Panc1 (cell line): ENCODE measurements at regions not wholly inside any gene's neighbourhood (a gene's known extent, or its start where the extent isn't known, plus 50 kb on each side); places are given as distances from the start of the nearest gene placed in this dataset.

Source experiments
- ATAC-seq: fragments of 200-7000 bp; cut with Tn5 transposase; 2 replicates; pipeline ENCODE4 v1.9.1; 2020; ENCODE audit warnings: mild to moderate bottlenecking, moderate library complexity
- BruUV-seq: library from RNA; stranded (reverse); fragments of 400-500 nt; replicated peaks from 2 replicates; lab custom pipeline; 2021; lab: Mats Ljungman, UMichigan
- CTCF ChIA-PET: fragments of 300-600 bp; sonication (Branson Sonifier 250); formaldehyde crosslinking; loops from one replicate; lab custom pipeline; 2022; ENCODE audit warnings: antibody characterized with exemption; lab: Charles Lee
- POLR2A ChIA-PET: fragments of 300-600 bp; sonication (Branson Sonifier 250); formaldehyde crosslinking; loops from one replicate; lab custom pipeline; 2022; ENCODE audit warnings: antibody characterized with exemption; lab: Charles Lee
- DNase-seq: peaks from one replicate; pipeline ENCODE4 v3.0.0-alpha.2; 2010; ENCODE audit warnings: low read depth, low spot score
- H3K27ac ChIP-seq: 2 replicates; pipeline ENCODE4 v1.5.1; 2011; ENCODE audit warnings: mild to moderate bottlenecking, low read length, inconsistent platforms
- H3K27me3 ChIP-seq: fragments of 200-500 bp; sonication (Bioruptor generic); 2 replicates; pipeline ENCODE4 v1.6.0; 2014; ENCODE audit warnings: low read length, inconsistent platforms; ENCODE audit not compliant: control insufficient read depth, insufficient read depth
- H3K36me3 ChIP-seq: fragments of 200-500 bp; sonication (Bioruptor generic); 2 replicates; pipeline ENCODE4 v1.5.1; 2014; ENCODE audit warnings: inconsistent platforms, mild to moderate bottlenecking, low read length, moderate library complexity; ENCODE audit not compliant: control insufficient read depth, insufficient read depth
- H3K4me1 ChIP-seq: 2 replicates; pipeline ENCODE4 v1.5.1; 2011; ENCODE audit warnings: inconsistent platforms, mild to moderate bottlenecking, low read length, moderate library complexity; ENCODE audit not compliant: control insufficient read depth, insufficient read depth
- H3K4me3 ChIP-seq, 2 experiments: 2 replicates each; pipeline ENCODE4 v1.5.1; 2011 to 2012; ENCODE audit warnings: low read depth in 2 of 2, low read length in 2 of 2, mild to moderate bottlenecking in 2 of 2, inconsistent platforms in 1 of 2, moderate library complexity in 1 of 2
- H3K9me3 ChIP-seq: fragments of 200-500 bp; sonication (Bioruptor generic); 2 replicates; pipeline ENCODE4 v1.5.1; 2014; ENCODE audit warnings: low read depth, mild to moderate bottlenecking, inconsistent platforms, low read length, moderate library complexity; ENCODE audit not compliant: control insufficient read depth, insufficient read depth
- POLR2AphosphoS5 ChIP-seq: IDR thresholded peaks from 2 replicates; pipeline ENCODE4 v1.6.1; 2012; ENCODE audit warnings: mild to moderate bottlenecking, low read depth, low read length, moderate library complexity
- SIN3A ChIP-seq: IDR thresholded peaks from 2 replicates; pipeline ENCODE4 v1.6.1; 2012; ENCODE audit warnings: low read depth, mild to moderate bottlenecking, low read length, moderate library complexity, borderline replicate concordance; ENCODE audit not compliant: insufficient read depth
- TCF7L2 ChIP-seq: IDR thresholded peaks from 2 replicates; pipeline ENCODE4 v1.6.1; 2011; ENCODE audit warnings: mild to moderate bottlenecking, low read depth, low read length, inconsistent platforms
- in situ Hi-C: cut with HindIII; loops from 2 replicates; pipeline ENCODE4 v1.10.0; 2016; ENCODE audit warnings: low sequenced_read_pairs, low pct_unique_long_range_greater_than_20kb
- intact Hi-C: fragments of 100-400 bp; cut with micrococcal nuclease; formaldehyde crosslinking; loops from one replicate; pipeline ENCODE4 v1.10.0; 2022; ENCODE audit not compliant: unreplicated experiment
- TF ChIP-seq, protein P1 (sequence below), 2 experiments: IDR thresholded peaks; 2 replicates each; pipeline ENCODE4 v1.6.1; 2011 to 2012; ENCODE audit warnings: low read depth in 2 of 2, control low read depth in 1 of 2, low read length in 1 of 2, mild to moderate bottlenecking in 1 of 2, moderate library complexity in 1 of 2; ENCODE audit not compliant: insufficient read depth in 1 of 2
- TF ChIP-seq, protein P2 (sequence below): fragments of 450-650 bp; IDR thresholded peaks from 2 replicates; pipeline ENCODE4 v1.5.1; 2017; ENCODE audit warnings: mild to moderate bottlenecking

DNA sequence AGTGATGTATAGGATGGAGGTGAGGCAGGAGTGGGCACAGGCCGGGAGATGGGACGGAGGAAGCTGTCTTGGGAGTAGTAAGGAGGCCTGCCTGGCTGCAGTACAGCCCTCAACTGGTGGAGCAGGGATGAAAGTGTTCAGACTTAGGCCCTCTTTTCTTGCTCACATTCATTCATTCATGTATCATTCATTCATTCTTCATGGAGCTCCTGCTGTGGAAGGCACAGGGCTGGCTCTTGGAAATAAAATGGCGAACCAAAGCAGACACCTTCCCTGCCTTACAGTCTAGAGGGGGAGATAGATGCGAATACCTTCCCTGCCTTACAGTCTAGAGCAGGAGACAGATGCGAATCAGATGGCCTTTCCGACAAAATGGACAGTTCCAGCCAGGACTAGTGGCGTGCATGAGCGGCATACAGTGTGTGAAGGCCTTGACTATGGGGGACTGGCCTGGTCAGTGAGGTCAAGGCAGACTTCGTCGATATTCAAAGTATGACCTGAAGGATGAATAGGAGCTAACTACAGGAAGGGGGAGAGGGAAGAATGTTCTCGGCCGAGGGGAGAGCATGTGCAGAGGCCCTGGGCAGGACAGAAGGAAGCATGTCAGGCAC is 143.2 kb upstream of the TLE3 start:
- ATAC-seq, result no peak
- H3K36me3 ChIP-seq, result no peaks in the 10 kb centered on the region
- H3K9me3 ChIP-seq, result no peaks in the 10 kb centered on the region
- ChIA-PET POLR2A (no interaction called here), CTCF (no interaction called here)
- no peak overlapping the region for H3K27ac ChIP-seq
- DNase-seq, result no peak
- TF ChIP-seq, protein P1, sequence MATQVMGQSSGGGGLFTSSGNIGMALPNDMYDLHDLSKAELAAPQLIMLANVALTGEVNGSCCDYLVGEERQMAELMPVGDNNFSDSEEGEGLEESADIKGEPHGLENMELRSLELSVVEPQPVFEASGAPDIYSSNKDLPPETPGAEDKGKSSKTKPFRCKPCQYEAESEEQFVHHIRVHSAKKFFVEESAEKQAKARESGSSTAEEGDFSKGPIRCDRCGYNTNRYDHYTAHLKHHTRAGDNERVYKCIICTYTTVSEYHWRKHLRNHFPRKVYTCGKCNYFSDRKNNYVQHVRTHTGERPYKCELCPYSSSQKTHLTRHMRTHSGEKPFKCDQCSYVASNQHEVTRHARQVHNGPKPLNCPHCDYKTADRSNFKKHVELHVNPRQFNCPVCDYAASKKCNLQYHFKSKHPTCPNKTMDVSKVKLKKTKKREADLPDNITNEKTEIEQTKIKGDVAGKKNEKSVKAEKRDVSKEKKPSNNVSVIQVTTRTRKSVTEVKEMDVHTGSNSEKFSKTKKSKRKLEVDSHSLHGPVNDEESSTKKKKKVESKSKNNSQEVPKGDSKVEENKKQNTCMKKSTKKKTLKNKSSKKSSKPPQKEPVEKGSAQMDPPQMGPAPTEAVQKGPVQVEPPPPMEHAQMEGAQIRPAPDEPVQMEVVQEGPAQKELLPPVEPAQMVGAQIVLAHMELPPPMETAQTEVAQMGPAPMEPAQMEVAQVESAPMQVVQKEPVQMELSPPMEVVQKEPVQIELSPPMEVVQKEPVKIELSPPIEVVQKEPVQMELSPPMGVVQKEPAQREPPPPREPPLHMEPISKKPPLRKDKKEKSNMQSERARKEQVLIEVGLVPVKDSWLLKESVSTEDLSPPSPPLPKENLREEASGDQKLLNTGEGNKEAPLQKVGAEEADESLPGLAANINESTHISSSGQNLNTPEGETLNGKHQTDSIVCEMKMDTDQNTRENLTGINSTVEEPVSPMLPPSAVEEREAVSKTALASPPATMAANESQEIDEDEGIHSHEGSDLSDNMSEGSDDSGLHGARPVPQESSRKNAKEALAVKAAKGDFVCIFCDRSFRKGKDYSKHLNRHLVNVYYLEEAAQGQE (IDR thresholded peaks at IDR 0.05; ENCODE audit: insufficient read depth in 1 of 2, low read depth in 2 of 2, low read length in 1 of 2), result no peak
- TF ChIP-seq TCF7L2 (no peak), SIN3A (no peak), POLR2AphosphoS5 (no peak)
- TF ChIP-seq, protein P2, sequence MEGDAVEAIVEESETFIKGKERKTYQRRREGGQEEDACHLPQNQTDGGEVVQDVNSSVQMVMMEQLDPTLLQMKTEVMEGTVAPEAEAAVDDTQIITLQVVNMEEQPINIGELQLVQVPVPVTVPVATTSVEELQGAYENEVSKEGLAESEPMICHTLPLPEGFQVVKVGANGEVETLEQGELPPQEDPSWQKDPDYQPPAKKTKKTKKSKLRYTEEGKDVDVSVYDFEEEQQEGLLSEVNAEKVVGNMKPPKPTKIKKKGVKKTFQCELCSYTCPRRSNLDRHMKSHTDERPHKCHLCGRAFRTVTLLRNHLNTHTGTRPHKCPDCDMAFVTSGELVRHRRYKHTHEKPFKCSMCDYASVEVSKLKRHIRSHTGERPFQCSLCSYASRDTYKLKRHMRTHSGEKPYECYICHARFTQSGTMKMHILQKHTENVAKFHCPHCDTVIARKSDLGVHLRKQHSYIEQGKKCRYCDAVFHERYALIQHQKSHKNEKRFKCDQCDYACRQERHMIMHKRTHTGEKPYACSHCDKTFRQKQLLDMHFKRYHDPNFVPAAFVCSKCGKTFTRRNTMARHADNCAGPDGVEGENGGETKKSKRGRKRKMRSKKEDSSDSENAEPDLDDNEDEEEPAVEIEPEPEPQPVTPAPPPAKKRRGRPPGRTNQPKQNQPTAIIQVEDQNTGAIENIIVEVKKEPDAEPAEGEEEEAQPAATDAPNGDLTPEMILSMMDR, result no peak
- in situ Hi-C loops (no loop called here), intact Hi-C loops (no loop called here)
- H3K4me1 ChIP-seq, result peaks cover 5% of the 10 kb centered on the region; the same call in 1 of the 2 replicates
- no peak overlapping the region for H3K4me3 ChIP-seq
- no TSS peak for BruUV-seq
- no peaks in the 10 kb centered on the region for H3K27me3 ChIP-seq

DNA sequence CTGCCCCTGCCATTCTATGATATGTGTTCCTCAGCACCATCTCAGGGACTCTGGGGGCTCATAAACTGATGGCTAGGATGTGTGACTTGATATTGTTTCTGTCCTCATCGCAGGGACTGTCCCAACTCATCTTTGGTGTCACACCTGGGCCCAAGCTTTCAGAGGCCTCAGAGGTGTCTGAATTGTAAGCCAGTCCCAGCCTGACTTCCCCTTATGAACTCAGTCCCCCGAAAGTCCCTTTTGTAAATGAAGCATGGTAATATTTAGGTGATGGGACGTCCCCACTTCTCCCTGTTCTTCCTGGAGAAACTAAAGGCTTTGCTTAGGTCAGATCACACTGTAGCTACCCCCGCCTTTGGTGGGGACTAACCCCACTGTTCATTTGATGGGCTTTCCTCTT is 142.4 kb upstream of the TLE3 start:
- CTCF ChIA-PET, result no interaction called here
- intact Hi-C loops (no loop called here), in situ Hi-C loops (no loop called here)
- Histone ChIP-seq H3K27me3 (no peaks in the 10 kb centered on the region), H3K9me3 (no peaks in the 10 kb centered on the region), H3K27ac (no peak overlapping the region), H3K4me3 (no peak overlapping the region), H3K36me3 (no peaks in the 10 kb centered on the region), H3K4me1 (no peaks in the 10 kb centered on the region)
- ATAC-seq (no peak), DNase-seq (no peak)
- BruUV-seq, result no TSS peak
- POLR2A ChIA-PET, result no interaction called here
- TF ChIP-seq, protein P2, result no peak
- TF ChIP-seq, protein P1 (IDR thresholded peaks at IDR 0.05; ENCODE audit: insufficient read depth in 1 of 2, low read depth in 2 of 2, low read length in 1 of 2), result no peak
- TF ChIP-seq POLR2AphosphoS5 (no peak), SIN3A (no peak), TCF7L2 (no peak)
